OCI-LY7 (cell line): ENCODE measurements at regions not wholly inside any gene's neighbourhood (a gene's known extent, or its start where the extent isn't known, plus 50 kb on each side); places are given as distances from the start of the nearest gene placed in this dataset.

Source experiments
- BruUV-seq: library from RNA; stranded (reverse); fragments of 400-500 nt; replicated peaks from 2 replicates; lab custom pipeline; 2021; lab: Mats Ljungman, UMichigan
- CTCF ChIA-PET: fragments of 300-600 bp; sonication (Branson Sonifier 250); formaldehyde crosslinking; loops from one replicate; lab custom pipeline; 2022; ENCODE audit warnings: antibody characterized with exemption; ENCODE audit not compliant: unreplicated experiment; lab: Charles Lee
- POLR2A ChIA-PET: fragments of 300-600 bp; sonication (Branson Sonifier 250); formaldehyde crosslinking; loops from one replicate; lab custom pipeline; 2022; ENCODE audit warnings: antibody characterized with exemption; lab: Charles Lee
- DNase-seq: peaks from one replicate; pipeline ENCODE4 v3.0.0-alpha.2; 2015; ENCODE audit warnings: low spot score
- H2AFZ ChIP-seq: fragments of 200-600 bp; sonication (generic), shearing (Covaris generic); 2 replicates; pipeline ENCODE4 v1.6.1; 2014; ENCODE audit warnings: mild to moderate bottlenecking, antibody characterized with exemption, low read length, moderate library complexity
- H3K27ac ChIP-seq: fragments of 200-600 bp; sonication (generic); 2 replicates; pipeline ENCODE4 v1.5.1; 2014; ENCODE audit warnings: mixed run types, low read depth, mild to moderate bottlenecking, moderate library complexity, low read length, inconsistent platforms; ENCODE audit not compliant: poor library complexity, severe bottlenecking
- H3K36me3 ChIP-seq: fragments of 200-600 bp; sonication (generic); 2 replicates; pipeline ENCODE4 v1.6.1; 2014; ENCODE audit warnings: mild to moderate bottlenecking, antibody characterized with exemption, low read length, moderate library complexity, mixed read lengths; ENCODE audit not compliant: insufficient read depth
- H3K4me1 ChIP-seq: fragments of 200-600 bp; sonication (generic); 2 replicates; pipeline ENCODE4 v1.5.1; 2014; ENCODE audit warnings: mild to moderate bottlenecking, low read length; ENCODE audit not compliant: insufficient read depth, poor library complexity, severe bottlenecking
- H3K4me2 ChIP-seq: fragments of 200-600 bp; sonication (generic); 2 replicates; pipeline ENCODE4 v1.6.1; 2014; ENCODE audit warnings: mild to moderate bottlenecking, low read length
- H3K4me3 ChIP-seq: fragments of 200-600 bp; sonication (generic); 2 replicates; pipeline ENCODE4 v1.5.1; 2014; ENCODE audit warnings: mild to moderate bottlenecking, low read depth, low read length; ENCODE audit not compliant: poor library complexity, severe bottlenecking
- H3K79me2 ChIP-seq: fragments of 200-600 bp; sonication (generic); 2 replicates; pipeline ENCODE4 v1.6.1; 2016; ENCODE audit warnings: low read depth, mild to moderate bottlenecking, low read length, moderate library complexity, mixed read lengths; ENCODE audit not compliant: insufficient read depth
- H3K9me2 ChIP-seq: fragments of 200-600 bp; sonication (generic); 2 replicates; pipeline ENCODE4 v1.6.1; 2016; ENCODE audit warnings: mild to moderate bottlenecking, low read length, mixed read lengths; ENCODE audit not compliant: insufficient read depth
- H3K9me3 ChIP-seq: fragments of 200-600 bp; sonication (generic); 2 replicates; pipeline ENCODE4 v1.6.1; 2014; ENCODE audit warnings: mild to moderate bottlenecking, mixed run types, low read length, mixed read lengths
- H4K20me1 ChIP-seq: fragments of 200-600 bp; sonication (generic); 2 replicates; pipeline ENCODE4 v1.6.1; 2014; ENCODE audit warnings: mild to moderate bottlenecking, antibody characterized with exemption, low read length, moderate library complexity, mixed read lengths; ENCODE audit not compliant: insufficient read depth
- EZH2phosphoT487 ChIP-seq: fragments of 200-600 bp; sonication (generic); IDR thresholded peaks from 2 replicates; pipeline ENCODE4 v1.6.1; 2018; ENCODE audit warnings: low read depth, borderline replicate concordance, mild to moderate bottlenecking, mixed run types, antibody characterized with exemption, low read length, moderate library complexity, mixed read lengths
- intact Hi-C: fragments of 100-400 bp; cut with micrococcal nuclease; formaldehyde crosslinking; loops from one replicate; pipeline ENCODE4 v1.10.0; 2022; ENCODE audit not compliant: unreplicated experiment
- TF ChIP-seq, protein P1 (sequence below): fragments of 200-600 bp; sonication (generic); conservative IDR thresholded peaks from 2 replicates; pipeline ENCODE4 v1.5.1; 2014; ENCODE audit warnings: mild to moderate bottlenecking, antibody characterized with exemption, low read length, moderate library complexity, mixed read lengths

DNA sequence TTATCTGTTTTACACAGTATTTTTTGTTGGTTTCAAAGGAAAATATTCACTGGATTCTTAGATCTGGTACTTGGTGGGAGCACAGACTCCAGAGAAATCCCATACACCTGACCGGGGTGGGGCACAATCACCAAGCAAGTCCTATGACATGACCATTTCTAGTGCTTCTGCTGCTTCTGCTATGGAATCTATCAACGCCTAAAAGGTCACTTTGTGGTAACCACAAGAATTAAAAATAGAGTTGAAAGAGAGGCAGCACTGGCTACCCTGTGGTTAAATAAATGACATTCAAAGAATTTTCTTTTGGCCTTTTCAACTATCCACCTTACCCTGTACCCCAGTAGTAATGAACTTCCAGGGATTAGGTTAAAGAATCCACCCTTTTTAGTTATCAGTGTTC, 329.9 kb upstream of the VWC2 start:
- DNase-seq = no peak
- H3K9me2 ChIP-seq = no peaks in the 10 kb centered on the region
- H3K36me3 ChIP-seq = no peaks in the 10 kb centered on the region
- ChIA-PET POLR2A (interaction anchor here (0.7 kb wide), 2 partner anchors 85 to 162 kb away, joined by 3 read pairs; no protein-coding TSS in a partner anchor), CTCF (no interaction called here)
- no peaks in the 10 kb centered on the region for H3K79me2 ChIP-seq
- H3K4me3 ChIP-seq = no peak overlapping the region
- 0 out of 2 replicates have a peak overlapping the region, but pooled peaks have one; percentile 0 for H2AFZ ChIP-seq
- intact Hi-C loops = no loop called here
- H3K27ac ChIP-seq = no peak overlapping the region
- TF ChIP-seq, protein P1, sequence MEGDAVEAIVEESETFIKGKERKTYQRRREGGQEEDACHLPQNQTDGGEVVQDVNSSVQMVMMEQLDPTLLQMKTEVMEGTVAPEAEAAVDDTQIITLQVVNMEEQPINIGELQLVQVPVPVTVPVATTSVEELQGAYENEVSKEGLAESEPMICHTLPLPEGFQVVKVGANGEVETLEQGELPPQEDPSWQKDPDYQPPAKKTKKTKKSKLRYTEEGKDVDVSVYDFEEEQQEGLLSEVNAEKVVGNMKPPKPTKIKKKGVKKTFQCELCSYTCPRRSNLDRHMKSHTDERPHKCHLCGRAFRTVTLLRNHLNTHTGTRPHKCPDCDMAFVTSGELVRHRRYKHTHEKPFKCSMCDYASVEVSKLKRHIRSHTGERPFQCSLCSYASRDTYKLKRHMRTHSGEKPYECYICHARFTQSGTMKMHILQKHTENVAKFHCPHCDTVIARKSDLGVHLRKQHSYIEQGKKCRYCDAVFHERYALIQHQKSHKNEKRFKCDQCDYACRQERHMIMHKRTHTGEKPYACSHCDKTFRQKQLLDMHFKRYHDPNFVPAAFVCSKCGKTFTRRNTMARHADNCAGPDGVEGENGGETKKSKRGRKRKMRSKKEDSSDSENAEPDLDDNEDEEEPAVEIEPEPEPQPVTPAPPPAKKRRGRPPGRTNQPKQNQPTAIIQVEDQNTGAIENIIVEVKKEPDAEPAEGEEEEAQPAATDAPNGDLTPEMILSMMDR = no peak
- no peak for TF ChIP-seq EZH2phosphoT487
- no peaks in the 10 kb centered on the region; the same call in 1 of the 2 replicates for H3K9me3 ChIP-seq
- no peaks in the 10 kb centered on the region for H4K20me1 ChIP-seq
- H3K4me2 ChIP-seq = no peak overlapping the region
- BruUV-seq = no TSS peak
- H3K4me1 ChIP-seq = no peaks in the 10 kb centered on the region

DNA sequence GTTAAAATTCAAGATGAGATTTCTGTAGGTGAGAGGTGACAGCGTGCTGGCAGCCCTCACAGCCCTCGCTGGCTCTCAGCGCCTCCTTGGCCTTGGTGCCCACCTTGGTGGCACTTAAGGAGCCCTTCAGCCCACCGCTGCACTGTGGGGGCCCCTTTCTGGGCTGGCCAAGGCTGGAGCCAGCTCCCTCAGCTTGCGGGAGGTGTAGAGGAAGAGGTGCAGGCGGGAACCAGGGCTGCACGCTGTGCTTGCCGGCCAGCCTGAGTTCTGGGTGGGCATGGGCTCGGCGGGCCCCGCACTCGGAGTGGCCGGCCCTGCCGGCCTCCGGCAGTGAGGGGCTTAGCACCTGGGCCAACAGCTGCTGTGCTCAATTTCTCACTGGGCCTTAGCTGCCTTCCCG, 320.0 kb upstream of the VWC2 start:
- no TSS peak for BruUV-seq
- Histone ChIP-seq H3K9me2 (no peaks in the 10 kb centered on the region), H3K36me3 (no peaks in the 10 kb centered on the region; the same call in 1 of the 2 replicates), H3K4me2 (no peak overlapping the region), H3K4me1 (no peaks in the 10 kb centered on the region), H3K79me2 (no peaks in the 10 kb centered on the region), H4K20me1 (no peaks in the 10 kb centered on the region), H3K9me3 (0 out of 2 replicates have a peak, but pooled peaks cover 4% of the 10 kb centered on the region), H2AFZ (no peak overlapping the region), H3K4me3 (no peak overlapping the region), H3K27ac (no peak overlapping the region)
- POLR2A ChIA-PET = interaction anchor here (0.6 to 1.0 kb wide), 2 partner anchors 123 to 262 kb away, joined by 3 to 4 read pairs; no protein-coding TSS in a partner anchor
- intact Hi-C loops = no loop called here
- no peak for DNase-seq
- CTCF ChIA-PET = no interaction called here
- TF ChIP-seq, protein P1 = no peak
- TF ChIP-seq EZH2phosphoT487 = no peak

DNA sequence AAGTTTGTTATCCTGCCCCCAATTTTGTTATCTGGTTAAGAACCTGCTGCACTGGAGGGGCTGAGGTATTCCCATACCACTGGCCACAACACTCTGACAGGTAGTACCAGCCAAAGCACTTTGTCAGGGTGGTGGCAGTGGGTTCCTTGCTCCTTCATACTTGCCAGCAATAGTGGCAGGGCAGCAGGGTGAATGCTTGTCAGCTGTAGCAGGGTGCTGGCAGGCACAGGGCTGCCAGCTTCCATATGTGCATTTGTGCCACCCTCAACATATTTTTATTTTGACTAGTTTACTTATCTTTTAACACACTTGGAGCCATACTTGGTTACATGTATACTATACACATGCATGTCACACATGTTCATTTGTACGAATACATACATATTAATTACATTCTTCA, 294.0 kb upstream of the VWC2 start:
- intact Hi-C loops = no loop called here
- no peaks in the 10 kb centered on the region for H3K79me2 ChIP-seq
- H3K9me3 ChIP-seq = no peaks in the 10 kb centered on the region
- H3K9me2 ChIP-seq = no peaks in the 10 kb centered on the region
- no peak for DNase-seq
- TF ChIP-seq EZH2phosphoT487 = no peak
- TF ChIP-seq, protein P1 = no peak
- H4K20me1 ChIP-seq = no peaks in the 10 kb centered on the region
- no TSS peak for BruUV-seq
- H3K27ac ChIP-seq = no peak overlapping the region
- CTCF ChIA-PET = no interaction called here
- H3K4me1 ChIP-seq = peaks cover 22% of the 10 kb centered on the region
- POLR2A ChIA-PET = no interaction called here
- H3K4me3 ChIP-seq = no peak overlapping the region
- H3K4me2 ChIP-seq = peak overlapping the region; percentile 33
- no peaks in the 10 kb centered on the region; the same call in 1 of the 2 replicates for H3K36me3 ChIP-seq
- H2AFZ ChIP-seq = peak overlapping the region; percentile 61; the same call in 1 of the 2 replicates
